HEK293 (cell line): ENCODE measurements at regions not wholly inside any gene's neighbourhood (a gene's known extent, or its start where the extent isn't known, plus 50 kb on each side); places are given as distances from the start of the nearest gene placed in this dataset.

Experiments used
- CTCF ChIA-PET: fragments of 350-600 bp; formaldehyde crosslinking; extraction: SDS; loops from one replicate; lab custom pipeline; 2021; ENCODE audit warnings: antibody characterized with exemption; lab: Yijun Ruan, JAX
- POLR2A ChIA-PET: fragments of 300-600 bp; formaldehyde crosslinking; extraction: SDS; loops from one replicate; lab custom pipeline; 2020; ENCODE audit warnings: antibody characterized with exemption, inconsistent platforms; lab: Yijun Ruan, JAX
- H3K27ac ChIP-seq: fragments of 200-500 bp; sonication (Bioruptor generic); 2 replicates; pipeline ENCODE4 v1.5.1; 2014; ENCODE audit warnings: low read depth, low read length, control low read depth, inconsistent platforms; ENCODE audit errors: extremely low read depth
- H3K36me3 ChIP-seq, 2 experiments: fragments of 200-500 bp in 1 of 2; sonication (Bioruptor generic) in 1 of 2; 1 replicate in 1 of 2; 2 replicates in 1 of 2; pipeline ENCODE4 v1.5.1; 2014 to 2017; ENCODE audit warnings: inconsistent platforms in 2 of 2, low read length in 2 of 2; ENCODE audit not compliant: control insufficient read depth in 2 of 2, insufficient read depth in 1 of 2
- H3K4me1 ChIP-seq: fragments of 200-500 bp; sonication (Bioruptor generic); 2 replicates; pipeline ENCODE4 v1.5.1; 2014; ENCODE audit warnings: mild to moderate bottlenecking, low read length, inconsistent platforms; ENCODE audit not compliant: control insufficient read depth, insufficient read depth
- H3K4me3 ChIP-seq: 2 replicates; pipeline ENCODE4 v1.5.1; 2011; ENCODE audit warnings: low read depth, mild to moderate bottlenecking, control low read depth, low read length, moderate library complexity
- H3K9me3 ChIP-seq: fragments of 200-500 bp; sonication (Bioruptor generic); 2 replicates; pipeline ENCODE4 v1.5.1; 2014; ENCODE audit warnings: low read depth, low read length, inconsistent platforms; ENCODE audit not compliant: control insufficient read depth, insufficient read depth
- INSM2 ChIP-seq: fragments of 450-650 bp; formaldehyde crosslinking; IDR thresholded peaks from 2 replicates; pipeline ENCODE4 v1.5.1; 2016; ENCODE audit warnings: missing biosample characterization, missing genetic modification characterization
- OVOL3 ChIP-seq: fragments of 450-650 bp; formaldehyde crosslinking; IDR thresholded peaks from 2 replicates; pipeline ENCODE4 v1.5.1; 2016; ENCODE audit warnings: missing biosample characterization, missing genetic modification characterization
- YY1 ChIP-seq: fragments of 450-650 bp; formaldehyde crosslinking; IDR thresholded peaks from 2 replicates; pipeline ENCODE4 v1.5.1; 2018; ENCODE audit warnings: missing biosample characterization, missing genetic modification characterization
- ZBTB26 ChIP-seq: fragments of 450-650 bp; formaldehyde crosslinking; optimal IDR thresholded peaks from 2 replicates; pipeline ENCODE3; 2016; ENCODE audit warnings: missing biosample characterization, mild to moderate bottlenecking, missing genetic modification characterization
- ZNF121 ChIP-seq: fragments of 450-650 bp; formaldehyde crosslinking; IDR thresholded peaks from 2 replicates; pipeline ENCODE4 v1.5.1; 2016; ENCODE audit warnings: missing biosample characterization, missing genetic modification characterization
- ZNF155 ChIP-seq: fragments of 450-650 bp; formaldehyde crosslinking; IDR thresholded peaks from 2 replicates; pipeline ENCODE4 v1.5.1; 2016; ENCODE audit warnings: missing biosample characterization, missing genetic modification characterization
- ZNF202 ChIP-seq: fragments of 450-650 bp; formaldehyde crosslinking; IDR thresholded peaks from 2 replicates; pipeline ENCODE4 v1.5.1; 2016; ENCODE audit warnings: missing biosample characterization, missing genetic modification characterization, borderline replicate concordance
- ZNF266 ChIP-seq: fragments of 450-650 bp; formaldehyde crosslinking; IDR thresholded peaks from 2 replicates; pipeline ENCODE4 v1.5.1; 2016; ENCODE audit warnings: missing biosample characterization, missing genetic modification characterization, low read depth
- ZNF354C ChIP-seq: fragments of 450-650 bp; formaldehyde crosslinking; IDR thresholded peaks from 2 replicates; pipeline ENCODE4 v1.5.1; 2016; ENCODE audit warnings: missing biosample characterization, missing genetic modification characterization, low read depth, borderline replicate concordance
- ZNF48 ChIP-seq: fragments of 450-650 bp; formaldehyde crosslinking; IDR thresholded peaks from 2 replicates; pipeline ENCODE4 v1.5.1; 2016; ENCODE audit warnings: missing biosample characterization, missing genetic modification characterization
- ZNF488 ChIP-seq: fragments of 450-650 bp; formaldehyde crosslinking; IDR thresholded peaks from 2 replicates; pipeline ENCODE4 v1.5.1; 2016; ENCODE audit warnings: missing biosample characterization, missing genetic modification characterization
- ZNF514 ChIP-seq: fragments of 450-650 bp; formaldehyde crosslinking; IDR thresholded peaks from 2 replicates; pipeline ENCODE4 v1.5.1; 2016; ENCODE audit warnings: missing biosample characterization, missing genetic modification characterization
- ZNF654 ChIP-seq: fragments of 450-650 bp; formaldehyde crosslinking; IDR thresholded peaks from 2 replicates; pipeline ENCODE4 v1.5.1; 2016; ENCODE audit warnings: low read depth, missing biosample characterization, missing genetic modification characterization
- ZNF660 ChIP-seq: fragments of 450-650 bp; IDR thresholded peaks from 2 replicates; pipeline ENCODE4 v1.5.1; 2018; ENCODE audit warnings: missing biosample characterization, mild to moderate bottlenecking, missing genetic modification characterization
- ZNF768 ChIP-seq: fragments of 450-650 bp; formaldehyde crosslinking; IDR thresholded peaks from 2 replicates; pipeline ENCODE4 v1.5.1; 2018; ENCODE audit warnings: missing biosample characterization, mild to moderate bottlenecking, missing genetic modification characterization
- ZNF785 ChIP-seq: fragments of 450-650 bp; formaldehyde crosslinking; IDR thresholded peaks from 2 replicates; pipeline ENCODE4 v1.5.1; 2016; ENCODE audit warnings: missing biosample characterization, missing genetic modification characterization
- ZSCAN5A ChIP-seq: fragments of 450-650 bp; formaldehyde crosslinking; IDR thresholded peaks from 2 replicates; pipeline ENCODE4 v1.5.1; 2016; ENCODE audit warnings: missing biosample characterization, missing genetic modification characterization
- TF ChIP-seq, protein P1 (sequence below): fragments of 450-650 bp; formaldehyde crosslinking; IDR thresholded peaks from 2 replicates; pipeline ENCODE4 v1.5.1; 2017; ENCODE audit warnings: missing biosample characterization, missing genetic modification characterization
- TF ChIP-seq, protein P2 (sequence below): fragments of 450-650 bp; formaldehyde crosslinking; IDR thresholded peaks from 2 replicates; pipeline ENCODE4; 2016; ENCODE audit warnings: missing biosample characterization, missing genetic modification characterization

DNA sequence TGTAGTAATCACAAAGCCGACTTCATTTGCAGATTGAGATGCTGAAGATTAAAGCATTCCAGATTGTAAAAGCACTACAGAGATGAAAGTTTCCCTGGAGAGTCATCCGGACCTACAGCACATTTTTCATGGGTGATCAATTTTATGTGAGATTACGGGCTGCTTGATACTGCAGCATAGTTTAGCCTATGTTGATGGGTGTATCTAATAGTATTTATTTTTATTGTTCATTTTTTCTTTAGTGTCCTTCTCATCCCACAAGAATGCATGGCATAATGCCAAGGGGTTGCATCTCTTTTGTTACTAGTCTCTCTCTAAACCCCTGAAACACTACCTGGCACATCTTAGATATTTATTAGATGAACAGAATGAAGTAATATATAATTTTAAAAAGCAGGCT lies 240.4 kb downstream of the MBD2 start:
- ChIA-PET POLR2A (no interaction called here), CTCF (no interaction called here)
- TF ChIP-seq, protein P1, sequence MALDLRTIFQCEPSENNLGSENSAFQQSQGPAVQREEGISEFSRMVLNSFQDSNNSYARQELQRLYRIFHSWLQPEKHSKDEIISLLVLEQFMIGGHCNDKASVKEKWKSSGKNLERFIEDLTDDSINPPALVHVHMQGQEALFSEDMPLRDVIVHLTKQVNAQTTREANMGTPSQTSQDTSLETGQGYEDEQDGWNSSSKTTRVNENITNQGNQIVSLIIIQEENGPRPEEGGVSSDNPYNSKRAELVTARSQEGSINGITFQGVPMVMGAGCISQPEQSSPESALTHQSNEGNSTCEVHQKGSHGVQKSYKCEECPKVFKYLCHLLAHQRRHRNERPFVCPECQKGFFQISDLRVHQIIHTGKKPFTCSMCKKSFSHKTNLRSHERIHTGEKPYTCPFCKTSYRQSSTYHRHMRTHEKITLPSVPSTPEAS (tag by site-specific recombination) = no peak
- TF ChIP-seq ZNF785 (no peak), OVOL3 (no peak)
- Histone ChIP-seq H3K9me3 (no peaks in the 10 kb centered on the region), H3K27ac (no peak overlapping the region), H3K4me1 (no peaks in the 10 kb centered on the region), H3K36me3 (no peaks in the 10 kb centered on the region), H3K4me3 (no peak overlapping the region)

DNA sequence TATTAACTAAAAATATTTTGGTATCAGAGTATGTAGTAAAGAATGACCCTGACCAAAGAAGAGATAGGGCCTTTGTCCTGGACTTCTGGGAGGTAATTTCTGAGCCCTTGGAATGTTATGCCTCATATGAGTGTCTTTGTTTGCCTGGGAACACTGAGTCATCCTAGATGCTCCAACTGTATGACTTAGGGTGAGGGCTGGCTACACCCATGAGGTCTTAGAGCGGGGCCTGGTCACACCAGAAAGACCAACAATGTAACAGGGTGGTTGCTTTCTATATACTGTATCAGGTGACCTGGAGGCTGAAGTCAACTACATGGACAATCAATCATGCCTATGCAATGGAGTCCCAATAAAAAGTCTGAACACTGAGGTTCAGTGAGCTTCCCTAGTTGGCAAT lies 253.1 kb downstream of the MBD2 start:
- POLR2A ChIA-PET = no interaction called here
- H3K4me1 ChIP-seq = no peaks in the 10 kb centered on the region
- TF ChIP-seq ZNF48 (tag by site-specific recombination) (no peak), ZNF660 (tag by site-specific recombination) (no peak), ZNF155 (tag by site-specific recombination) (no peak), ZNF488 (no peak), ZNF202 (no peak), ZNF121 (no peak), ZBTB26 (tag by site-specific recombination) (no peak), ZNF654 (no peak), ZNF768 (tag by site-specific recombination) (no peak), ZSCAN5A (tag by site-specific recombination) (no peak), ZNF354C (tag by site-specific recombination) (no peak), ZNF266 (tag by site-specific recombination) (no peak), ZNF514 (tag by site-specific recombination) (no peak), INSM2 (tag by site-specific recombination) (no peak), YY1 (tag by site-specific recombination) (no peak)
- TF ChIP-seq, protein P2, sequence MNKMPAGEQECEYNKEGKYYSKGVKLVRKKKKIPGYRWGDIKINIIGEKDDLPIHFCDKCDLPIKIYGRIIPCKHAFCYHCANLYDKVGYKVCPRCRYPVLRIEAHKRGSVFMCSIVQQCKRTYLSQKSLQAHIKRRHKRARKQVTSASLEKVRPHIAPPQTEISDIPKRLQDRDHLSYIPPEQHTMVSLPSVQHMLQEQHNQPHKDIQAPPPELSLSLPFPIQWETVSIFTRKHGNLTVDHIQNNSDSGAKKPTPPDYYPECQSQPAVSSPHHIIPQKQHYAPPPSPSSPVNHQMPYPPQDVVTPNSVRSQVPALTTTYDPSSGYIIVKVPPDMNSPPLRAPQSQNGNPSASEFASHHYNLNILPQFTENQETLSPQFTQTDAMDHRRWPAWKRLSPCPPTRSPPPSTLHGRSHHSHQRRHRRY (tag by site-specific recombination) = no peak
- no peaks in the 10 kb centered on the region for H3K9me3 ChIP-seq
- CTCF ChIA-PET = no interaction called here
- H3K4me3 ChIP-seq = no peak overlapping the region
- H3K27ac ChIP-seq = no peak overlapping the region
- H3K36me3 ChIP-seq = no peaks in the 10 kb centered on the region
